ENCODE measurements at regions not wholly inside any gene's neighbourhood (a gene's known extent, or its start where the extent isn't known, plus 50 kb on each side); places are given as distances from the start of the nearest gene placed in this dataset.

GRCh38 chr9:118606668-118607067 is 762.6 kb downstream of the BRINP1 start:
- DNase-seq = no peak

- DNase-seq = no peak
Observed at GRCh38 chr9:118609355-118610044, 759.7 kb downstream of the BRINP1 start.

GRCh38 chr9:118612201-118612600 is 757.0 kb downstream of the BRINP1 start:
- DNase-seq = no peak

DNA sequence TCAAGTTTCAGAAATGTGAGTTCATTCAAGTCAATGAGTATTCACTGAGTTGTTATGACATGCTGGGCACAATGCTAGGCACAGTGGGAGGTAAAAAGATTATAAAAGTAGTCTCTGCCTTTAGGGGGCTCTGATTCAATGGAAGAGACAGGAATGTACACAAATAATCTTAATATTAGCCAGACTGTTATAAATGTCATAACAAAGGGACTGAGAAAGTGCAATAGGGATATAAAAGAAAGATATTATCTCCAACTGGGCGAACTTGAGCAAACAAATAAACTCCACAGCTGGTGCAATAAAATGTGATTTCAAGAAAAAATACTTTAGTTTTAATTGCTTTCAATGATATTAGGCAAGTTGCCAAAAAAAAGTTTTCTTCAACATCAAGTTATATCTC is 755.2 kb downstream of the BRINP1 start:
- no peak for DNase-seq

DNA sequence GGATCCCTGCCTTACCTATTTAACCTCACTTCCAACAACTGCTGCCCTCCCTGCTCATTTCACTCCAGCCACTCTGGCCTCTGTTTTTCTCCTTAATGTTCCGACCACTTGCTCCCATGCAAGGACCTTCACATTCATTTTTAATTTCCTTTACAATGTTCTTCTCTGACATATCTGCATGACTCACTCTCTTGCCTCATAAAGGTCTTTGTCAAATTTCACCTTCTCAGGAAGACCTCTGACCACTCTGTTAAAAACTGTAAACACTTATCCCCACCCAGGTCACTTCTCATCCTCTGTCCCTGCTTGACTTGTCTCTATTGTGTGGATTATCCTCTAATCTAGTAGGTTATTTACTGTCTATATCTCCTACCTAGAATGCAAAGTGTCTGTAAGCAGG is 751.2 kb downstream of the BRINP1 start:
- no peak for DNase-seq

DNA sequence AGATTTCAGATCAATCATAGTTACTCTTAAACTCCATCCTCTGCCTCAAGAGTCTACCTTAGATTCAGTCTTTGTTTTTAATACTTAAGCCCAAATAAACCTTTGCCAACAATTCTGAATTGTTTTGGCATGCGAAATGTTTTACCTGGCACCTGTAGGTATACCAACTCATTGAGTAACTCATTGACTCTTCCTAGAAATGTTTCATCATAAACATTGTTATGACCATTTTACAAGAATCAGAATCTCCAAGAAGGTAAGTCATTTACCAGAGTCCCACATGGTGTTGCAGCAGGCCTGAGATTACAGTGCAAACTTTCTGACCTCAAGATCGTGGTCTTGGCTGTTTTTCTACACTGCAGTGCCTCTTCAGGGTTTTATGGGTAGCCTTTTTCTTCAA is 750.4 kb downstream of the BRINP1 start:
- DNase-seq = no peak

- DNase-seq = no peak
Observed at GRCh38 chr9:118624608-118625007, 744.6 kb downstream of the BRINP1 start.

DNA sequence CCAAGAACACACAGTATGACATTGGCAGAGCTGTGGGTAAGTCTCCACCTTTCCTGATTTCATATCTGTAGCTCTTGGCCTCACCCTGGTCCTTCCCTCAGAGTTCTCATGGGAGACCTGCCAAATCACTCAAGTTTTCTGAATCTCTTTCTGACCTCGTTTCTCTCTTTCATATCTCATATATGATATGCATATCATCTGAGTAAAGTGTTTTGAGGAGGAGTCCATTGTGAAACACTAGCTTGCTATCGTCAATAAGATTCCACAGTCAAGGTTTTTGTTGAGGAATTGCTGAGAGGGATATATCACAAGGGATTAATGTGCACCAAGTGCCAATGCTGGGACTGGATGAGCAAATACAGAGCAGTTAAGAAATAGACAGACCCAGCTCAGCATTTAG is 739.2 kb downstream of the BRINP1 start:
- DNase-seq = no peak

DNA sequence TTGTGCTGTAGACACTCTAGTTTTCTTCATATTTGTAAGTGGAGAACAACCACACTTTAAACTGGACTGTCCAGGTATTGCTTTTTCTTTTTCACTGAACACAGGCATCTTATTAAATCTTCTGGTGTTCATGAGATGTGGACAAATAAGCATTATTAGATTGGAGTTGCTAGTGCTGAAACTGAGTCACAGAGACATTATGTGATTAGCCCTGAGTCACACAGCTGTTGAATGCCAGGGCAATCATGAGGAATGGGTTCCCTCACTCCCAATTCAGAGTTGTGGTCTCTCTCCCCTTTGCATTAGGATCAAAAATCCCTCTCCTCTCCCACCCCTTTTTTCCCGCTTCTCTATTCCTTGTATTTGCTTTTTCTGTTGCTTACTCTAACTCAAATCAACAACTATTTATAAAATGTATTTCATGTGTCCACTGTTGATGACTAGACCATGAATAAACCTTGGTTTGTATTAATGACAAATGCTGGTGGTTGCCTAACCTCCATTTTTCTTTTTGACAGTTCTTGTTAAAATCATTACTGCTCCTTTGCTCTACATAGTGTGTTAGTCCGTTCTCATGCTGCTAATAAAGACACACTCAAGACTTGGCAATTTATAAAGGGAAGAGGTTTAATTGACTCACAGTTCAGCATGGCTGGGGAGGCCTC is 738.2 kb downstream of the BRINP1 start:
- DNase-seq = no peak

GRCh38 chr9:118631956-118632355 is 737.3 kb downstream of the BRINP1 start:
- DNase-seq = no peak

GRCh38 chr9:118635416-118635815 is 733.8 kb downstream of the BRINP1 start:
- no peak for DNase-seq

GRCh38 chr9:118637681-118638080 is 731.6 kb downstream of the BRINP1 start:
- no peak for DNase-seq

- DNase-seq = no peak
Observed at GRCh38 chr9:118640836-118641560, 728.2 kb downstream of the BRINP1 start.

GRCh38 chr9:118643118-118643517 is 726.1 kb downstream of the BRINP1 start:
- no peak for DNase-seq

DNA sequence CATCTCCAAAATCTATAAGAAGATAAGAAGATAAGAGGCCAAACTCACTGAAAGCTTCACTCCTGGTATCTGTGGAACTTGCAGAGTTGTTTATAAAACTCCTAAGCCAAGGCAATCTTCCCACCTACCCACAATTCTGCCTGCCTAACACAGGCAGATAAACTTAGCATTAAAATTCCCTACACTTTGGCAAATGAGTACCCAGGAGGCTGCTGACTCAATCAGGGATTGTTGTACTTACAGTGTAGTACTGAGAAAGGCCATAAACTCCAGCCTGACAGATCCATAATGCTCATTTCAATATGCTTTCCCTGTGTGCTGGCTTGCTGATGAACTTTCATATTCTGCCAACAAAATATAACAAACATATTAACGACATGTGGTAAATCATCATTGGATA is 725.2 kb downstream of the BRINP1 start:
- DNase-seq = no peak

DNA sequence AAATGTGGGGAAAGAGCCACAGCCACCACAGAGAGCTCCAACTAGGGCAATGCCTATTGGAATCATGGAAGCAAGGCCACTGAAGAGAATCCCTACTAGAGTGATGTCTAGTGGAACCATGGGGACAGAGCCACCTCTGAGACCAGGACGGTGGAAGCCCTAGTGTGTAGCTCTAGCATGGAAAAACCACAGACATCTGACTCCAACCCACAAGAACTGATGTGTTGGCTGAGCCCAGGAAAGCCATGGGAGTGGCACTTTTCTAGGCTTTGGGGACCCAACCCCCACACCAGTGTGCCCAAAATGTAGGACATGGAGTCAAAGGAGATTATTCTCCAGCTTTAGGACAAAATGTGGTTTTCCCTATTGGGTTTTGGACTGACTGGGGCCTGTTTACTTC is 721.9 kb downstream of the BRINP1 start:
- no peak for DNase-seq

GRCh38 chr9:118650417-118650816 is 718.8 kb downstream of the BRINP1 start:
- no peak for DNase-seq

DNA sequence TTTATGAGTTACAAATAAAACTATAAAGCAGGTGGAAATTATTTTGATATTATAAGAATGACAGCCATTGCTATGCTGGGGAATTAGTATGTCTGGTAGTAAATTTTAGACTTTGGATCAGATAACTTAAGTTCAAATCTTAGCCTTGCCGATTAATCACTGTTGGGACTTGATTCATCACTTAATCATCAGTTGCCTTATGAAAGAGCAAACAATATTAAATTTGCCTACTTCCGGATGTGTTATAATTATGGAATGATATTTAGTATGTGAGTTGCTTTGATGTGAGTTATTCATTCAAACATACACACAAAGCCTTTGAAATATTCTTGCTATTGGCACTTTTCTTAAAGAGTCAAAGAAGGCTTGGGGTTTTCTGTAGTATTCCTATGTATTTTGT is 717.7 kb downstream of the BRINP1 start:
- no peak for DNase-seq

DNA sequence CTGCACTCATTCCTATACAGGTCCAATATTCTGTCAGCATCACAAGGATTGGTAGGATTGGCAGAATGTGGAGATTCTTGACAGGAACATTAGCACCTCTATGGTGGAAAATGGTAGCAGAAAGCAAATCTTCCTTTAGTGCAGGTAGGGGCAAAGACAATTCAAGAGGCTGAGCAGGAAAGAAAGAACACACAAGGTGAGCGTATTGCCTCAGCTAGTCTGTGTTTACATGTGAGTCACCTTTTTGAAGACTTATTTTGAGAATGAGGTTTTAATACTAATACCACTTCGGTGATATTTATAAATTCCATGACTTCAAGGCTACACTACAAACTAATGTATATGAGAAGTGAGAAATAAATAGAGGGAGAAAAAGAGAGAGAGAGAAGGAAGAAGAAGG is 717.0 kb downstream of the BRINP1 start:
- DNase-seq = no peak

- DNase-seq = no peak
Observed at GRCh38 chr9:118652912-118653311, 716.3 kb downstream of the BRINP1 start.

DNA sequence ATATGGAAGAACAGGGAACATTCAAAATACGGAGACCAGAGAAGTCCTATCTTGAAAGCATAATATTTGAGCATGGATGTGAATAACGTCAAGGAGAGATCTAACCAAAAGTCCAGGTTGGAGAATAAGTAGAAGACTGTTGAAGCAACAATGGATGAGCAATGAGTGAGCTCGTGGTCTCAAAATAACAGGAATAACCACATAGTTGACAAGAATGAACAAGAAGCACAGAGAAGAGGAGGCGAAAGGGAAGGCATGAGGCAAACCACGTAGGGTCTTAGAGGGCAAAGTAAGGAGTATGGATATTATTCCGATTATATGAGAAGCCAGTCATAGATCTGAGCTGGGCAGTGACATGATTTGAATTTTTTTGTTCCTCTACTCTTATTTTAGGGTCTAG is 710.2 kb downstream of the BRINP1 start:
- no peak for DNase-seq

DNA sequence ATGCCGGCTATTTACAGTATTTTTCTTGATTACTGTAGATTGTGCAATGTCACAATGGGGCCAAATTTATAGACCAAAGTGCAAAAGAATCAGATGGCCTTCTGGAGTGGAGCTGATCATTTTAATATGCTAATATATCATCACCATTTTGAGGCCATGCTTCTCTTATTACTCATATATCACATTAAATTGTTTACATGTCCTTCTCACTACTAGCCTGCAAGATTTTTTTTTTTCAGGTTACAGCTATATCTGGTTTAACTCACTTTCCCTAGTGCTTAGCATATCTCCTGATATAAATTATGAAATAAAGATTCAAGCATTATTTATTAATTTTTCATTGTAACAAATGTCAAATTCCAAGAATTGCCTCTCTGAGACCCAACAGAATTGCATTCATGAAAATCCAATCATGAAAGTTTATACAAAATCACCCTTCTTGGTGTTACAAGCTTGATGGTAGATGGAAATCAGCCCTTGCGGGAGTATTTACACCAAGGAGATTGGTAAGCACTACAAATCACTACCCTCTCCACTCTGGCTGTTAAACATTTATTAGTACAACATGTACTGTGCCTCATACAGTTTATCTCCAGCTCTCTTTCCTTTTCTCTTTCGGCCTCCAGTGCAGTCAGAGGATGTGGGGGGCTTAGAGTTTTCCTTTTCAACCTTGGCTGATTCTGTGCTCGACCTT is 703.9 kb downstream of the BRINP1 start:
- no peak for DNase-seq
